ES-I3 (cell line): ENCODE measurements at regions not wholly inside any gene's neighbourhood (a gene's known extent, or its start where the extent isn't known, plus 50 kb on each side); places are given as distances from the start of the nearest gene placed in this dataset.

ENCODE experiments used
- H3K36me3 ChIP-seq: 2 replicates; pipeline ENCODE4 v1.6.1; 2013; ENCODE audit warnings: mild to moderate bottlenecking, low read length, control low read depth, moderate library complexity; ENCODE audit not compliant: insufficient read depth
- H3K4me1 ChIP-seq: 2 replicates; pipeline ENCODE4 v1.6.1; 2013; ENCODE audit warnings: mild to moderate bottlenecking, control low read depth, low read length; ENCODE audit not compliant: insufficient read depth
- H3K9ac ChIP-seq: 2 replicates; pipeline ENCODE4 v1.6.1; 2013; ENCODE audit warnings: low read depth, mild to moderate bottlenecking, low read length, moderate library complexity
- H3K9me3 ChIP-seq: 2 replicates; pipeline ENCODE4 v1.6.1; 2013; ENCODE audit warnings: mild to moderate bottlenecking, low read length, moderate library complexity; ENCODE audit not compliant: control insufficient read depth, insufficient read depth

- no peak overlapping the region for H3K9ac ChIP-seq
- no peaks in the 10 kb centered on the region for H3K4me1 ChIP-seq
- H3K9me3 ChIP-seq, result no peaks in the 10 kb centered on the region
- no peaks in the 10 kb centered on the region for H3K36me3 ChIP-seq
Observed at GRCh38 chr16:85386467-85387170, 226.5 kb upstream of the GSE1 start.

- Histone ChIP-seq H3K36me3 (no peaks in the 10 kb centered on the region), H3K9me3 (no peaks in the 10 kb centered on the region), H3K9ac (no peak overlapping the region), H3K4me1 (no peaks in the 10 kb centered on the region)
Observed at GRCh38 chr16:85387171-85387507, 226.0 kb upstream of the GSE1 start.

GRCh38 chr16:85387731-85388295 is 225.3 kb upstream of the GSE1 start:
- Histone ChIP-seq H3K4me1 (no peaks in the 10 kb centered on the region), H3K9ac (no peak overlapping the region), H3K9me3 (no peaks in the 10 kb centered on the region), H3K36me3 (no peaks in the 10 kb centered on the region)

GRCh38 chr16:85389679-85390470 is 223.2 kb upstream of the GSE1 start:
- Histone ChIP-seq H3K4me1 (peaks cover under 1% of the 10 kb centered on the region; the same call in 1 of the 2 replicates), H3K36me3 (no peaks in the 10 kb centered on the region), H3K9me3 (no peaks in the 10 kb centered on the region), H3K9ac (no peak overlapping the region)

GRCh38 chr16:85390511-85391174 is 222.5 kb upstream of the GSE1 start:
- Histone ChIP-seq H3K9ac (no peak overlapping the region), H3K4me1 (peaks cover 6% of the 10 kb centered on the region; the same call in 1 of the 2 replicates), H3K9me3 (no peaks in the 10 kb centered on the region), H3K36me3 (no peaks in the 10 kb centered on the region)

GRCh38 chr16:85391175-85391707 is 221.9 kb upstream of the GSE1 start:
- peaks cover 12% of the 10 kb centered on the region for H3K4me1 ChIP-seq
- H3K9me3 ChIP-seq, result no peaks in the 10 kb centered on the region
- H3K36me3 ChIP-seq, result no peaks in the 10 kb centered on the region
- no peak overlapping the region for H3K9ac ChIP-seq

- peaks cover 19% of the 10 kb centered on the region for H3K4me1 ChIP-seq
- H3K36me3 ChIP-seq, result no peaks in the 10 kb centered on the region
- H3K9me3 ChIP-seq, result no peaks in the 10 kb centered on the region
- H3K9ac ChIP-seq, result no peak overlapping the region
Observed at GRCh38 chr16:85391769-85392583, 221.1 kb upstream of the GSE1 start.

GRCh38 chr16:85392756-85393673 is 220.1 kb upstream of the GSE1 start:
- Histone ChIP-seq H3K36me3 (no peaks in the 10 kb centered on the region), H3K9me3 (no peaks in the 10 kb centered on the region), H3K9ac (no peak overlapping the region), H3K4me1 (peaks cover 24% of the 10 kb centered on the region)

- Histone ChIP-seq H3K4me1 (peaks cover 24% of the 10 kb centered on the region), H3K9ac (no peak overlapping the region; the same call in 1 of the 2 replicates), H3K9me3 (no peaks in the 10 kb centered on the region), H3K36me3 (no peaks in the 10 kb centered on the region)
Observed at GRCh38 chr16:85393674-85394451, 219.3 kb upstream of the GSE1 start.

- H3K9me3 ChIP-seq, result no peaks in the 10 kb centered on the region
- no peak overlapping the region for H3K9ac ChIP-seq
- H3K36me3 ChIP-seq, result no peaks in the 10 kb centered on the region
- H3K4me1 ChIP-seq, result peaks cover 24% of the 10 kb centered on the region
Observed at GRCh38 chr16:85394456-85395206, 218.5 kb upstream of the GSE1 start.

GRCh38 chr16:85395207-85395912 is 217.8 kb upstream of the GSE1 start:
- H3K9ac ChIP-seq, result no peak overlapping the region
- peaks cover 24% of the 10 kb centered on the region for H3K4me1 ChIP-seq
- H3K36me3 ChIP-seq, result no peaks in the 10 kb centered on the region
- no peaks in the 10 kb centered on the region for H3K9me3 ChIP-seq
